ENCODE measurements at regions not wholly inside any gene's neighbourhood (a gene's known extent, or its start where the extent isn't known, plus 50 kb on each side); places are given as distances from the start of the nearest gene placed in this dataset.
A peak's percentile ranks its signal among the peaks of the same experiment; 100 is the strongest.

DNA sequence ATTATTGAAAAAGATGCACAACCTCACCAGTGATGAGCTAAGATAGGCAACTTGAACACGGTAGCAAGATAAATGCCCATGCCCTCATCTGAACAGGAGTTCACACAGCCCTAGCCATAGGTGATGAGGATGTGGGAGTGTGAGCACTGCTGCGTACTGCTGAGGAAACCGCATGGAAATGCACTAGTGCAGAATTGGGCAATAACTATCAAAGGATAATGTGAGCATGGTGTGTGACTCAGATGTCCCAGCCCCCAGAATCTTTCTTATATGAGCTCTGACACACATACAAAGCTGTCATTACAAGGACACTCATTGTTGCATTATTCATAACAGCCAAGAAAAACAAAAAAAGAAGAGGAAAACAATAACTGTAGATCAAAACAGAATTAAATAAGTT lies 521.2 kb downstream of the IRX1 start:
- Mint-ChIP-seq H3K27ac (no peak overlapping the region), H3K4me3 (no peak overlapping the region), H3K36me3 (no peaks in the 10 kb centered on the region), H3K9me3 (peaks cover 13% of the 10 kb centered on the region), H3K27me3 (ENCODE audit: low read depth) (no peaks in the 10 kb centered on the region), H3K4me1 (peaks cover 13% of the 10 kb centered on the region)
- no peak for DNase-seq (ENCODE audit: low spot score in 2 of 2, unreplicated experiment in 2 of 2)
- TF ChIP-seq, protein P1, sequence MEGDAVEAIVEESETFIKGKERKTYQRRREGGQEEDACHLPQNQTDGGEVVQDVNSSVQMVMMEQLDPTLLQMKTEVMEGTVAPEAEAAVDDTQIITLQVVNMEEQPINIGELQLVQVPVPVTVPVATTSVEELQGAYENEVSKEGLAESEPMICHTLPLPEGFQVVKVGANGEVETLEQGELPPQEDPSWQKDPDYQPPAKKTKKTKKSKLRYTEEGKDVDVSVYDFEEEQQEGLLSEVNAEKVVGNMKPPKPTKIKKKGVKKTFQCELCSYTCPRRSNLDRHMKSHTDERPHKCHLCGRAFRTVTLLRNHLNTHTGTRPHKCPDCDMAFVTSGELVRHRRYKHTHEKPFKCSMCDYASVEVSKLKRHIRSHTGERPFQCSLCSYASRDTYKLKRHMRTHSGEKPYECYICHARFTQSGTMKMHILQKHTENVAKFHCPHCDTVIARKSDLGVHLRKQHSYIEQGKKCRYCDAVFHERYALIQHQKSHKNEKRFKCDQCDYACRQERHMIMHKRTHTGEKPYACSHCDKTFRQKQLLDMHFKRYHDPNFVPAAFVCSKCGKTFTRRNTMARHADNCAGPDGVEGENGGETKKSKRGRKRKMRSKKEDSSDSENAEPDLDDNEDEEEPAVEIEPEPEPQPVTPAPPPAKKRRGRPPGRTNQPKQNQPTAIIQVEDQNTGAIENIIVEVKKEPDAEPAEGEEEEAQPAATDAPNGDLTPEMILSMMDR (IDR thresholded peaks at IDR 0.05; ENCODE audit: unreplicated experiment): no peak

DNA sequence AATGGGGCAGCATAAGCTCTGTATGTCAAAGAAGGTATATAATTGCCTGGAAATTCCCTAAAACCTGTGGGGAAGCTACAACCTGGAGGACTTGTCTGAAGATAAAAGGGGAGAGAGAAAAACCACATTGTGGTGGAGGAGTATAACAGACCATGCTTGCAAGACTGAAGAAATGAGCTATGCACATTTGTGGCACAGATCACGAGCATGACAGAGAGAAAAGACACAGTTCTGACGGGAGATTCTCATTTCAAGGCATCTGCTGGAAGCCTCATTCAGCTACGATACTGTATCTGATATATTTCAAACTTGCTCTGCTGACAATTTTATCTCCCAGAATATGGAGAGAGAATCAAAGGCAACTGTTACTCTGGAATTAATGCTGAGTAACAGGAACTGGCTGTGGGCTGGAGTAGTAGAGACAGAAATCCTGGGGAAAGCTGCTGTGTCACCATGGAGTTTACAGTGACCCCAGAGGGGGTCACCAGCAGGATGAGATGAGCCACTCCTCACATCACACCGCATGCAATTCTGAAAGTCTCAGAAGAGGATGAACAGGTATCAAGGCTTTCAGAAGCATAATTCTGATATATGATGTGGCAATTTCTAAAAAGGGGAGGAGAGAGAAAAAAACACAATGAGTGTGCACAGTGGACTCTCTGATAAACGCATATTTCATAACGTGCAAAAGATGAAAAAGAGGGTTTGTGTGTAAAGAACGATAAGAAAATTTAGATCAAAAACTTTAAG lies 528.8 kb downstream of the IRX1 start:
- H3K27me3 Mint-ChIP-seq (ENCODE audit: low read depth): no peaks in the 10 kb centered on the region
- no peaks in the 10 kb centered on the region for H3K36me3 Mint-ChIP-seq
- peak overlapping the region; percentile 66 for H3K27ac Mint-ChIP-seq
- TF ChIP-seq, protein P1 (IDR thresholded peaks at IDR 0.05; ENCODE audit: unreplicated experiment): no peak
- no peak overlapping the region for H3K4me3 Mint-ChIP-seq
- no peak for DNase-seq (ENCODE audit: low spot score in 2 of 2, unreplicated experiment in 2 of 2)
- H3K4me1 Mint-ChIP-seq: peaks cover 23% of the 10 kb centered on the region
- H3K9me3 Mint-ChIP-seq: peaks cover 18% of the 10 kb centered on the region

DNA sequence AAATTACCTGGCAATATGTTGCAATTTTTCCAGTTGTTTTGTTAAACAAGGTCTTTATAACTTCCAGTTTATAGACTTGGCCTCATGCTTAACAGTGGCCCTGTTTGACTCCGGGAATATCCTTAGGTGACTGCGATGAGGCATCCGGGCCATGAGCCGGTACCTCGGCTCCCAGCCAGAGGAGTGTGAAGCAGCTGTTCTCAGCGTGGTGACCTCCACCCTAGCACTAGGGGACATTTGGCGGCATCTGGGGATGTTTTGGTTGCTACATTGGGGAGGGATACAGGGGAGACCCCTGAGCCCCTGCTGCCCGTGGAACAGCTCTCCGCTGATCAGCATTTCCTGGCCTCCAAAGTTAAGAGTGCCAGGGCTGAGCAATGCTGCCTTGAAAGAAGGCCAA lies 533.4 kb downstream of the IRX1 start:
- no peaks in the 10 kb centered on the region for H3K27me3 Mint-ChIP-seq (ENCODE audit: low read depth)
- no peak overlapping the region for H3K27ac Mint-ChIP-seq
- H3K9me3 Mint-ChIP-seq: peaks cover 10% of the 10 kb centered on the region
- no peaks in the 10 kb centered on the region for H3K36me3 Mint-ChIP-seq
- peaks cover 50% of the 10 kb centered on the region for H3K4me1 Mint-ChIP-seq
- TF ChIP-seq, protein P1 (IDR thresholded peaks at IDR 0.05; ENCODE audit: unreplicated experiment): no peak
- no peak for DNase-seq (ENCODE audit: low spot score in 2 of 2, unreplicated experiment in 2 of 2)
- H3K4me3 Mint-ChIP-seq: no peak overlapping the region

DNA sequence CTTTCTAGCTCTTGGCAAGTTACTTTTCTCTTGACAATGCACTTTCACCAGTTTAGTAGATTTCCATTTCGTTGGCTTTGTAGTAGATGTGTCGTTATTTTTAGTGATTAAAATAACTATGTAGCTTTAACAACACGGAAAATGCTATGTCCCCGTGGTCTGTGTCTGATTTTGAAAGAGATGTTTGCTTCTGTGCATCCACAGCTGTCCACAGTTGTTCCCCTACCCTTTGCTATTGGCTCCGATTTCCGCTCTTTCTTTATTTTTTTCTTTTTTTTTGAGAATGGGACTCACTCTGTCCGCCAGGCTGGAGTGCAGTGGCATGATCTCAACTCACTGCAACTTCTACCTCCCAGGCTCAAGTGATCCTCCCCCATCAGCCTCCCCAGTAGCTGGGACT lies 533.9 kb downstream of the IRX1 start:
- Mint-ChIP-seq H3K4me3 (no peak overlapping the region), H3K27me3 (ENCODE audit: low read depth) (no peaks in the 10 kb centered on the region), H3K9me3 (peaks cover 10% of the 10 kb centered on the region), H3K4me1 (peaks cover 45% of the 10 kb centered on the region), H3K27ac (no peak overlapping the region), H3K36me3 (no peaks in the 10 kb centered on the region)
- TF ChIP-seq, protein P1 (IDR thresholded peaks at IDR 0.05; ENCODE audit: unreplicated experiment): no peak
- no peak for DNase-seq (ENCODE audit: low spot score in 2 of 2, unreplicated experiment in 2 of 2)

DNA sequence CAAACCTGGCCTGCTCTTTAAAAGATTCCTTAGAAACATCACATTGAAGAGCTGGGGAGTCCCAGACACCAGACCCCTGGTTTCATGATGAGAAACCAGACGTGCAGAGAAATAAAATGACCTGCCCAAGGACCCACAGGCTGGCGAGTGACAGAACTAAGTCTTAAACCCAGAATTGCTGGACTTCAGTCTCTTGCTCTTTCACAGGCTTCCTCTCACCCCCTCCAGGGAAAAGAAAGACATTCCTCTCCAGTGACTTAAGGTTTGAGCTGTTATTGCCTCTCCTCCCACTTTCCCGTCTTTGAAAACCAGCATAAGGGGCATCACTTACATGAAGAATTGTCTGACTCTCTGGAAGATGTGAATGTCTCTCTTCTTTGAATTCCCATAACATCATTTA lies 535.2 kb downstream of the IRX1 start:
- Mint-ChIP-seq H3K4me3 (no peak overlapping the region), H3K27me3 (ENCODE audit: low read depth) (no peaks in the 10 kb centered on the region), H3K4me1 (peaks cover 37% of the 10 kb centered on the region), H3K36me3 (no peaks in the 10 kb centered on the region), H3K9me3 (peaks cover 6% of the 10 kb centered on the region), H3K27ac (peak overlapping the region; percentile 87)
- TF ChIP-seq, protein P1 (IDR thresholded peaks at IDR 0.05; ENCODE audit: unreplicated experiment): no peak
- no peak for DNase-seq (ENCODE audit: low spot score in 2 of 2, unreplicated experiment in 2 of 2)
